ENCODE measurements at regions not wholly inside any gene's neighbourhood (a gene's known extent, or its start where the extent isn't known, plus 50 kb on each side); places are given as distances from the start of the nearest gene placed in this dataset.

GRCh38 chr18:13993730-13994129, 78.4 kb upstream of the MC2R start:
- no peak overlapping the region for H2AFZ ChIP-seq (ENCODE audit: low read length)

DNA sequence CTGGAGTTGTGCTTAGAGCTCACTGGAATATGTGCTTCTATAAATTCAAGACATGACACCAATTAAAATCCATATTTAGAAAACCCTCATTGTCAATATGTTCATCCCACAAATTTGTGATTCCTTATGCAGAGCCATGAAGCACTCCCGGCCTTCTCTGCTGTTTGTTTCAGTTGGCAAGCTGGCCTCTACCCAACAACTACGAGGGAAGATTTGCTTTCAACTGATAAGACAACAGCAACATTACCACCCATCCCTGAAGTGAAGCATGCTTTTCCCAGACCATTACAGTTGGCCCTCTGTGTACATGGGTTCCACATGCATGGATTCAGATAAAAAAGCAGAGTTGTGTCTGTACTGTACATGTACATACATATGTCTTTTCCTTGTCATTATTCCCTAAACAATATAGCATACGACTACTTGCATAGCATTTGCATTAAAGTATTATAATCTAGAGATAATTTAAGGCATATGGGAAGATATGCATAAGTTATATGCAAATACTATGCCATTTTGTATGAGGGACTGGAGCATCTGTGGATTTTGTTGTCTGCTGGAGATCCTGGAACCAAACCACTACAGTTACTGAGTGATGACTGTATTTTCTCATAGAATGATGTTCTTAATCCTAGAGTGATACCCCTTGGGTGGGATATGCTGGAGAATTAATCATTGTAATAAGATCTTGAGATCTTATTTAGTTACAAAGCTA, 77.6 kb upstream of the MC2R start:
- no peaks in the 10 kb centered on the region for H3K27me3 ChIP-seq (ENCODE audit: low read length)

More at GRCh38 chr18:13993730-13994129, 78.4 kb upstream of the MC2R start:
- H3K36me3 ChIP-seq (ENCODE audit: insufficient read depth, low read length), result no peaks in the 10 kb centered on the region
- H3K9me3 ChIP-seq (ENCODE audit: low read length), result no peaks in the 10 kb centered on the region
- no peaks in the 10 kb centered on the region for H3K79me2 ChIP-seq (ENCODE audit: low read length)
- no peak overlapping the region for H3K4me2 ChIP-seq (ENCODE audit: low read depth, low read length, poor library complexity, severe bottlenecking)
- H3K27ac ChIP-seq (ENCODE audit: low read length), result no peak overlapping the region
- H3K27me3 ChIP-seq (ENCODE audit: low read length), result no peaks in the 10 kb centered on the region
- no peaks in the 10 kb centered on the region for H3K9me2 ChIP-seq (replicated peaks; ENCODE audit: insufficient read depth, low read length)
- no peaks in the 10 kb centered on the region for H3K4me1 ChIP-seq (ENCODE audit: low read length)
- DNase-seq, result no peak
- H4K20me1 ChIP-seq (ENCODE audit: insufficient read depth, low read depth, low read length), result no peaks in the 10 kb centered on the region
- no peak overlapping the region for H3K9ac ChIP-seq (ENCODE audit: low read length)
- no peak overlapping the region for H3K4me3 ChIP-seq (ENCODE audit: low read length)

DNA sequence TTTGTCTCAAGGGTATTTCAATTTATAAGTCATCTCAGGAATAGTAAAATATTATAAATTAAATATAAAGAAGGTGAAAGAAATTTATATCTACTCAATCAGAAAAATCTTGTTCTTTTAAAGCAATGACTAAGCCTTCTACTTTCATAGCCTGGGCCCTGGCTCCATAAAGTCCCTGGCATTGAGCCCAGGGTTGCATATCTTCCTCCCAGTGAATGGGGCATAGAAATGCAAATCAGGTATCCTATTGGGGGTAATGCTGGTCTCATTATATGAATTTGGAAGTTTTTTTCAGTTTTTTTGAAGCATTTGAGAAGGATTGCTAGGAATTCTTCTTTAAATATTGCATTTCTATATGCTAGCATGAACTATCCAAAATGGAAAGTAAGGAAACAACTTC, 73.9 kb upstream of the MC2R start:
- no peaks in the 10 kb centered on the region for H3K27me3 ChIP-seq (ENCODE audit: low read length)
- H3K4me3 ChIP-seq (ENCODE audit: low read length), result no peak overlapping the region
- H3K9me2 ChIP-seq (replicated peaks; ENCODE audit: insufficient read depth, low read length), result no peaks in the 10 kb centered on the region
- no peak overlapping the region for H2AFZ ChIP-seq (ENCODE audit: low read length)
- no peaks in the 10 kb centered on the region for H3K79me2 ChIP-seq (ENCODE audit: low read length)
- no peaks in the 10 kb centered on the region for H3K36me3 ChIP-seq (ENCODE audit: insufficient read depth, low read length)
- DNase-seq, result no peak
- no peak overlapping the region for H3K27ac ChIP-seq (ENCODE audit: low read length)
- H4K20me1 ChIP-seq (ENCODE audit: insufficient read depth, low read depth, low read length), result no peaks in the 10 kb centered on the region
- no peaks in the 10 kb centered on the region for H3K9me3 ChIP-seq (ENCODE audit: low read length)
- no peak overlapping the region for H3K9ac ChIP-seq (ENCODE audit: low read length)
- no peak overlapping the region for H3K4me2 ChIP-seq (ENCODE audit: low read depth, low read length, poor library complexity, severe bottlenecking)
- H3K4me1 ChIP-seq (ENCODE audit: low read length), result no peaks in the 10 kb centered on the region

More for the DNA sequence above, 77.6 kb upstream of the MC2R start:
- no peak overlapping the region for H3K9ac ChIP-seq (ENCODE audit: low read length)
- H2AFZ ChIP-seq (ENCODE audit: low read length), result no peak overlapping the region
- H3K9me2 ChIP-seq (replicated peaks; ENCODE audit: insufficient read depth, low read length), result no peaks in the 10 kb centered on the region
- DNase-seq, result peak; percentile 33
- H3K4me3 ChIP-seq (ENCODE audit: low read length), result no peak overlapping the region
- no peaks in the 10 kb centered on the region for H3K79me2 ChIP-seq (ENCODE audit: low read length)
- no peaks in the 10 kb centered on the region for H3K4me1 ChIP-seq (ENCODE audit: low read length)
- H3K9me3 ChIP-seq (ENCODE audit: low read length), result no peaks in the 10 kb centered on the region
- H3K4me2 ChIP-seq (ENCODE audit: low read depth, low read length, poor library complexity, severe bottlenecking), result no peak overlapping the region
- H4K20me1 ChIP-seq (ENCODE audit: insufficient read depth, low read depth, low read length), result no peaks in the 10 kb centered on the region
- H3K36me3 ChIP-seq (ENCODE audit: insufficient read depth, low read length), result no peaks in the 10 kb centered on the region
- H3K27ac ChIP-seq (ENCODE audit: low read length), result no peak overlapping the region

GRCh38 chr18:13987956-13988355, 72.6 kb upstream of the MC2R start:
- H3K9ac ChIP-seq (ENCODE audit: low read length), result no peak overlapping the region
- no peaks in the 10 kb centered on the region for H3K27me3 ChIP-seq (ENCODE audit: low read length)
- DNase-seq, result no peak
- H2AFZ ChIP-seq (ENCODE audit: low read length), result no peak overlapping the region
- H3K79me2 ChIP-seq (ENCODE audit: low read length), result no peaks in the 10 kb centered on the region
- H3K4me2 ChIP-seq (ENCODE audit: low read depth, low read length, poor library complexity, severe bottlenecking), result no peak overlapping the region
- no peaks in the 10 kb centered on the region for H3K9me2 ChIP-seq (replicated peaks; ENCODE audit: insufficient read depth, low read length)
- H3K27ac ChIP-seq (ENCODE audit: low read length), result no peak overlapping the region
- H4K20me1 ChIP-seq (ENCODE audit: insufficient read depth, low read depth, low read length), result no peaks in the 10 kb centered on the region
- H3K4me3 ChIP-seq (ENCODE audit: low read length), result no peak overlapping the region
- no peaks in the 10 kb centered on the region for H3K36me3 ChIP-seq (ENCODE audit: insufficient read depth, low read length)
- H3K4me1 ChIP-seq (ENCODE audit: low read length), result no peaks in the 10 kb centered on the region
- no peaks in the 10 kb centered on the region for H3K9me3 ChIP-seq (ENCODE audit: low read length)

DNA sequence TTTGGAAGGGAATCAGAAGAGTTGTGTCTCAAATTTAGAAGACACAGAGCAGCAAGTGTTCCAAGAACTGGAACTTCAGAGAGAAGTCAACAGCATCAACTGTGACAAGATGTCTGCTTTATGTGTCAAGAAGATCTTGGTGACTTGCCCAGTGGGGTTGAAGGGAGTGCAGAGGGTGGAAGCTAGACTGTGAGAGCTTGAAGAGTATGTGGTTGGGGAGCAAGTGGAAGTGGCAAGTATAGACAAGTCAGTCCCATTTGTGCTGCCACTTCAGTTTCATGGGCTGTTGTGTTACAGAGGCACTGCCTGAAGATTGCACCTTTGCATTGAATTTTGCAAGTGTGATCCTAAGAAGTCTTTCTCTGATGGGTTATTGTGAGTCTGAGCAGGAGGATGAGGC, 68.7 kb upstream of the MC2R start:
- Histone ChIP-seq H3K4me2 (ENCODE audit: low read depth, low read length, poor library complexity, severe bottlenecking) (no peak overlapping the region), H3K79me2 (ENCODE audit: low read length) (no peaks in the 10 kb centered on the region), H3K36me3 (ENCODE audit: insufficient read depth, low read length) (no peaks in the 10 kb centered on the region), H3K4me3 (ENCODE audit: low read length) (no peak overlapping the region), H3K4me1 (ENCODE audit: low read length) (no peaks in the 10 kb centered on the region), H2AFZ (ENCODE audit: low read length) (no peak overlapping the region), H3K27ac (ENCODE audit: low read length) (no peak overlapping the region), H3K9me2 (replicated peaks; ENCODE audit: insufficient read depth, low read length) (no peaks in the 10 kb centered on the region), H4K20me1 (ENCODE audit: insufficient read depth, low read depth, low read length) (no peaks in the 10 kb centered on the region), H3K27me3 (ENCODE audit: low read length) (no peaks in the 10 kb centered on the region), H3K9ac (ENCODE audit: low read length) (no peak overlapping the region), H3K9me3 (ENCODE audit: low read length) (no peaks in the 10 kb centered on the region)
- DNase-seq, result peak; percentile 16

GRCh38 chr18:13983506-13983905, 68.2 kb upstream of the MC2R start:
- Histone ChIP-seq H3K27ac (ENCODE audit: low read length) (no peak overlapping the region), H3K4me3 (ENCODE audit: low read length) (no peak overlapping the region), H4K20me1 (ENCODE audit: insufficient read depth, low read depth, low read length) (no peaks in the 10 kb centered on the region), H3K4me2 (ENCODE audit: low read depth, low read length, poor library complexity, severe bottlenecking) (no peak overlapping the region), H3K79me2 (ENCODE audit: low read length) (no peaks in the 10 kb centered on the region), H3K9me3 (ENCODE audit: low read length) (no peaks in the 10 kb centered on the region), H3K9me2 (replicated peaks; ENCODE audit: insufficient read depth, low read length) (no peaks in the 10 kb centered on the region), H3K9ac (ENCODE audit: low read length) (no peak overlapping the region), H3K4me1 (ENCODE audit: low read length) (no peaks in the 10 kb centered on the region), H3K27me3 (ENCODE audit: low read length) (no peaks in the 10 kb centered on the region), H3K36me3 (ENCODE audit: insufficient read depth, low read length) (no peaks in the 10 kb centered on the region), H2AFZ (ENCODE audit: low read length) (no peak overlapping the region)
- DNase-seq, result no peak

DNA sequence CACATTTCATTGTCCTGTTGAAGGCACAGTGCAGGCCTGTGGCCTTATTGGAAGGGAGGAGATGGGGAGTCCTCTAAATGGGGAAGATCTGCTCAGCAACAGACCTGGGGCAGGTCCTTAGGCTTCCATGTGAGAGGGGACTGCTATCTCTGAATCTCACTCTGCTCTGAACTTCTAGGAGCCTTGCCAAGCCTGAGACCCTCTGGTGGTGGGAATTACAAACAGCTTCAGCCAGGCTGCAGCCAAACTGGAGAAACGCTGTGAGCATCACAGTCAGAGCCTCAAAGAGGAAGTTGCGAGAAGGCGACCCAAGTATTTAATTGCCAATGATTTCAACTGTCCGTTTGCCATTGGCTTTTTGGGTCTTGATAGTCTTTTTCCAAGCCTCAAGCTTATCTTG, 66.8 kb upstream of the MC2R start:
- Histone ChIP-seq H3K4me1 (ENCODE audit: low read length) (no peaks in the 10 kb centered on the region), H3K4me3 (ENCODE audit: low read length) (no peak overlapping the region), H3K27me3 (ENCODE audit: low read length) (no peaks in the 10 kb centered on the region), H3K9me2 (replicated peaks; ENCODE audit: insufficient read depth, low read length) (no peaks in the 10 kb centered on the region), H3K27ac (ENCODE audit: low read length) (no peak overlapping the region), H3K9ac (ENCODE audit: low read length) (no peak overlapping the region), H3K9me3 (ENCODE audit: low read length) (no peaks in the 10 kb centered on the region), H3K79me2 (ENCODE audit: low read length) (no peaks in the 10 kb centered on the region), H3K36me3 (ENCODE audit: insufficient read depth, low read length) (no peaks in the 10 kb centered on the region), H3K4me2 (ENCODE audit: low read depth, low read length, poor library complexity, severe bottlenecking) (no peak overlapping the region), H4K20me1 (ENCODE audit: insufficient read depth, low read depth, low read length) (no peaks in the 10 kb centered on the region), H2AFZ (ENCODE audit: low read length) (no peak overlapping the region)
- no peak for DNase-seq

DNA sequence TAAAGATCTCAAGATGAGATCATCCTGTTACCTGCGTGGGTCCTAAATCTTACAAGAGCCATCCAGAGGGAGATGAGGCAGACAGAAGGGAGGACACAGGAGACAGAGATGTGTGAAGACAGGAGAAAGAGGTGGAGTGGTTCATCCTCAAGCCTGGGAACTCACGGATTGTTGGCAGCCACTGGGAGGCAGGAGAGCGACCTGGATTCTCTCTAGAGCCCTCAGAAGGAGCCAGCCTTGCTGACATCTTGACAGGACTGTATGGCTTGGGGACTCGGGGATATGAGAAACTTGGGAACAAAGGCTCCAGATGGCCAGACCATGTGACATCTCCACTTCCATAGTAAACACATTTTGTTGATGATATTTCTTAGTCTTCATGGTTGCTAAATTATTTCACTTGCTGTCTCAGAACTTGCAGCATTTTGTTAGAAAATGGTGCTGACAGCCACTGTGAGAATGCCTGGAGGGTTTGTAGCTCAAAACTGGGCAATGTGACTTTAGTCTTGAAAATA, 57.8 kb upstream of the MC2R start:
- DNase-seq, result no peak

More for the DNA sequence above, 57.8 kb upstream of the MC2R start:
- Histone ChIP-seq H3K4me1 (ENCODE audit: low read length) (no peaks in the 10 kb centered on the region), H3K36me3 (ENCODE audit: insufficient read depth, low read length) (no peaks in the 10 kb centered on the region), H3K27ac (ENCODE audit: low read length) (no peak overlapping the region), H3K9ac (ENCODE audit: low read length) (no peak overlapping the region), H3K4me2 (ENCODE audit: low read depth, low read length, poor library complexity, severe bottlenecking) (no peak overlapping the region), H3K9me2 (replicated peaks; ENCODE audit: insufficient read depth, low read length) (no peaks in the 10 kb centered on the region), H4K20me1 (ENCODE audit: insufficient read depth, low read depth, low read length) (no peaks in the 10 kb centered on the region), H2AFZ (ENCODE audit: low read length) (no peak overlapping the region), H3K4me3 (ENCODE audit: low read length) (no peak overlapping the region), H3K79me2 (ENCODE audit: low read length) (no peaks in the 10 kb centered on the region), H3K9me3 (ENCODE audit: low read length) (no peaks in the 10 kb centered on the region), H3K27me3 (ENCODE audit: low read length) (no peaks in the 10 kb centered on the region)
